ENCODE measurements at regions not wholly inside any gene's neighbourhood (a gene's known extent, or its start where the extent isn't known, plus 50 kb on each side); places are given as distances from the start of the nearest gene placed in this dataset.
"Not testable (repeated sequence)": the region's sequence is repeated elsewhere in the genome, so short reads cannot be mapped to it uniquely, and the experiment has no call there.

DNA sequence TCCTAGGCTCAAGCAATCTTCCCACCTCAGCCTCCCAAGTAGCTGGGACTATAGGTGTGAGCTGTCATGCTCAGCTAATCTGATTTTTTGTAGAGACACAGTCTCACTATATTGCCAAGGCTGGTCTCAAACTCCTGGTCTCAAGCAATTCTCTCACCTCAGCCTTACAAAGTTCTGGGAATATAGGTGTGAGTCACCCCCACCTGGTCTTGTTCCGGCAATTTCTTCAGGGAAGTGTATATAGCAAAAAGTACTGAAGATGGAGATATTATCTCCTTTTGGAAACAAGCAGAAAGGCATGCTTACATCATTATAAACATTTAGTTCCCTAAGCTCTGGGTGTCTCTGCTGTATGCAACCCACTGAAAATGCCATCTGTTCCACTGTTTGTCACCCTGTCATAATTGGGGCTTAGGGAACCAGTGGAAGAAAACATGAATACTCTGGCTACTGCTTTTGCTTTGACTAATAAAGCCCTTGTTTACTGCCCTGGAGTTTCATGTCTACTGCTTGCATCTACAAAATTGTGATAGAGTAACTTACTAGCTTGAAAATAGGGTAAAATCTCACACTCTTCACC lies 940.2 kb downstream of the GALC start:
- no peak for DNase-seq (ENCODE audit: low read depth)

DNA sequence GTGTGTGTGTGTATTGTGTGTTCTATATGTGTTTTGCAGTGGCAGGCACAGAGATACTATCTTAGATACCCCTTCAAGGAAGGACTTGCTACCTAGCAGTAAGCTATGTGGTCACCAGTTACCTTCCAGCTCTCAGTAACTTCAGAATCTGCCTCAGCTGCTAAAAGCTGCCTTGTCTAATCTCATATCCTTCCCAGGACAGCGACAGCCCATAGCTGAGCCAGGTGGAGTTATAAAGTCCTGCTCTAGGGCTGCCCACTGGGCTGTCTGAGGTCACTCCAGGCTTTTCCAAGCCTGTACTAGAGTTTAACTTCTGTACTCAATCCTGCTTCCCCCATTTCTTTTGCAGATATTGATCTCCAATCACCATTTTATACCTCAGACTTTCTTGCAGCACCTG lies 942.6 kb downstream of the GALC start:
- DNase-seq (ENCODE audit: low read depth) = no peak

GRCh38 chr14:87049950-87050349 lies 943.0 kb downstream of the GALC start:
- no peak for DNase-seq (ENCODE audit: low read depth)

DNA sequence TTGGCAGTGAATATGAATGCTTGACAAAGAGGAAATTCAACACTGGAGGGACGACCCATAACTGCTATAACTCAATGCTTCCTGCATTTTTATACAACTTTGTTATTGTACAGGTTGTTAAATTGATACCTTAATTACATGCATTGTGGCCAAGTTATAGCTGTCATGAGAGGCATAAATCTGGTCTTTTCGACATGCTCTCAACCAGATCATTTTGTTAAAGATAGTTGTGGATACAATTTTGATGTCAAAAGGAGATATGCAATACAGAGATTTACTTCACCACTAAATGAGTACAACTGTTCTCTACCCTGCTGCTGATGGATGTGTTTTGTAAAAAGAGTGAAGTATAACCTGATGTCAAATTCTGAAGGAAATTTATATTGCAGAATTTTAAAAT lies 946.0 kb downstream of the GALC start:
- DNase-seq (ENCODE audit: low read depth) = no peak

- DNase-seq (ENCODE audit: low read depth) = no peak
Observed at GRCh38 chr14:87045956-87046355, 947.0 kb downstream of the GALC start.

- no peak for DNase-seq (ENCODE audit: low read depth)
Observed at GRCh38 chr14:87045246-87045645, 947.7 kb downstream of the GALC start.

GRCh38 chr14:87044807-87045206 lies 948.2 kb downstream of the GALC start:
- no peak for DNase-seq (ENCODE audit: low read depth)

- no peak for DNase-seq (ENCODE audit: low read depth)
Observed at GRCh38 chr14:87043667-87044200, 949.2 kb downstream of the GALC start.

DNA sequence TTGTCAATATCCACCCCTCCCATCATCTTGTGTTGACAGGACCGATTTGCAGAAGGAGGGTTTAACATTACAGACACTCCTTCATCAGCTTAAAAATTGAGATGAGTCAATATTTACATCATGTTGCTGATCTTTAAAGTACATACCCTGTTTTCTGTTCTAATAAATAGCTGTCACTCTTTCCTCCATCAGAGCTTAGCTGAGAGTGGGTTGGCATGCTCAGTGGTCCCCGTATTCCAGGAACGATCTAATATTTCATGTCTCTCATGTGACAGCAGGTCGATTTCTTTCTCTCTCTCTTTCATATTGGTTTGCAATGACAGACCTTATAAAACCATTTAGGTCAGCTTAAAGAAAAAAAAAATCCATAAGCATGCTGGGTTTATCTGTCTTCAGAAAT lies 950.6 kb downstream of the GALC start:
- DNase-seq (ENCODE audit: low read depth) = no peak

DNA sequence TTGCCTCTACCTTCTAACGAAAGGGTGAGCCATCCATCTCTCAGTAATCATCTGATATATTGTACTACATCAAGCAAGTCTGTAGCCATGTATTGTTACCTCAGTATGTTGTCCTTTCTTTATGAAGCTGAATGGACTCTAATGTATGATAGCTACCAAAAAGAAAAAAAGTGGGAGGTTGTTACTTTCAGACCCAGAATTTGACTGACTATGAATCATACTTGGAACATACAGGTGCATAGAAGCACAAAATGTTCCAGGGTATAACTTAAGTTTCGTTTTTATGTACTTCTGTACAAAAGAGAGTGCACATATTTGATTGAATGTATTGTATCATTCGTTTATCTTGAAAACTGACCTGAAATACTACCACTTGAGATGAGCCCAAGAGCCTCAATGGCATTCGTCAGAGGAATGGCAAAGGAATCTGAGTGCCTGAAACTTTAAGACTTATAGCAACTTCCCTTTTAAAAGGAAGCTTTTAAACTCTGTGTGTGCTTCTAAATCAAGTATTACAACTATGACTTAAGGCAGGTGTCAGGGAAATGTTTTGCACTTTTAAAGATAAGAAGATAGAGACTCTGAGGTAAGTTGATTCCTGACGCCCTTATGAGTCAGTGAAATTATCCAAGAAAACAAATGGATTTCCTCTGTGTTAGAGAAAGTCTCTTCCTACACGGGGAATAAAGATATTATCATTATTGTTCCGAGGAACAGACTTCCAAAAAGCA lies 951.5 kb downstream of the GALC start:
- no peak for DNase-seq (ENCODE audit: low read depth)

GRCh38 chr14:87034680-87035079 lies 958.3 kb downstream of the GALC start:
- DNase-seq (ENCODE audit: low read depth) = no peak

DNA sequence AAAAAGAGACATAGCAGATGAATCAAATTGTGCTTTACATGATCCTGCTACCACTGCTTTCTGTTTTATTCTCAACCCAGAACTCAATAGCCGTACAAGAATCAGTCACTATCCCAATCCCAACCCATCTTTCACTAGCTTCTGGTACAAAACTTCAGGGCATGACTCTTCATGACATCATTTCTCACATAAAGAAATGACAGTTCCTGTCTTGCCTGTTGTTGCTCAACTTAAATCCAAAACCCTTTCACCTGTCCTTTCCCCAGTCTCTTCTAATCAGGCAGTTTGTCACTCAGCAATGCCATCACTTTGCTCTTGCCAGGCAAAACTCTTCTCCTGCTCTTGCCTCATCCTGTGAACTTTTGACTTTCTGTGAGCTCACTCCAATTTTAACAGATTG lies 962.8 kb downstream of the GALC start:
- DNase-seq (ENCODE audit: low read depth) = no peak

DNA sequence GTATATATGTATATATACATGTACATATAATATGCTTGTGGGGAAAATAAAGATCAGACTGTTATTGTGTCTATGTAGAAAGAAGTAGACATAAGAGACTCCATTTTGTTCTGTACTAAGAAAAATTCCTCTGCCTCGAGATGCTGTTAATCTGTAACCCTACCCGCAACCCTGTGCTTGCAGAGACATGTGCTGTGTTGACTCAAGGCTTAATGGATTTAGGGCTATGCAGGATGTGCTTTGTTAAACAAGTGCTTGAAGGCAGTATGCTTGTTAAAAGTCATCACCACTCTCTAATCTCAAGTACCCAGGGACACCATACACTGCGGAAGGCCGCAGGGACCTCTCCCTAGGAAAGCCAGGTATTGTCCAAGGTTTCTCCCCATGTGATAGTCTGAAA lies 972.9 kb downstream of the GALC start:
- DNase-seq (ENCODE audit: low read depth) = not testable (repeated sequence)

GRCh38 chr14:87018294-87018693 lies 974.7 kb downstream of the GALC start:
- DNase-seq (ENCODE audit: low read depth) = no peak

GRCh38 chr14:87017335-87017734 lies 975.6 kb downstream of the GALC start:
- DNase-seq (ENCODE audit: low read depth) = no peak

DNA sequence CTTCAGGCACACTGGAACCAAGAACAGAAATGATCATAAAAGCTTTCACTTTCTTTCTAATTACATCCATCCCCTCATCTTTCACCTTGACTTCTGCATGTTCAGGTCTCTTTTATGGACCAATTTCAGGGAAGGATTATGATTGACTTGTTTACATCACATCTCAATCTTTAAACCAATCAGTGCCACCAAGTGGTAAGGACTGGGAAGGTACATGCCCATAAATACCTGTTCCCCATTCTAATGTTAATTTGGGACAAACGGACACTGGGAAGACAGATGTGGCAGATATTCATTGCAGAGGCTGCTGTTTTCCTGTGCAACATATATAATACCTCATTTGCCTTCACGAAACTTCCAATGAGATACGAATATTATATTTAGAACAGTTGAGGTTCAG lies 978.1 kb downstream of the GALC start:
- no peak for DNase-seq (ENCODE audit: low read depth)

GRCh38 chr14:87013583-87013982 lies 979.4 kb downstream of the GALC start:
- DNase-seq (ENCODE audit: low read depth) = no peak

GRCh38 chr14:87008965-87009364 lies 984.0 kb downstream of the GALC start:
- DNase-seq (ENCODE audit: low read depth) = no peak

GRCh38 chr14:87005280-87005679 lies 987.7 kb downstream of the GALC start:
- no peak for DNase-seq (ENCODE audit: low read depth)

- DNase-seq (ENCODE audit: low read depth) = no peak
Observed at GRCh38 chr14:87002776-87003175, 990.2 kb downstream of the GALC start.

GRCh38 chr14:87001333-87001732 lies 991.6 kb downstream of the GALC start:
- DNase-seq (ENCODE audit: low read depth) = no peak

DNA sequence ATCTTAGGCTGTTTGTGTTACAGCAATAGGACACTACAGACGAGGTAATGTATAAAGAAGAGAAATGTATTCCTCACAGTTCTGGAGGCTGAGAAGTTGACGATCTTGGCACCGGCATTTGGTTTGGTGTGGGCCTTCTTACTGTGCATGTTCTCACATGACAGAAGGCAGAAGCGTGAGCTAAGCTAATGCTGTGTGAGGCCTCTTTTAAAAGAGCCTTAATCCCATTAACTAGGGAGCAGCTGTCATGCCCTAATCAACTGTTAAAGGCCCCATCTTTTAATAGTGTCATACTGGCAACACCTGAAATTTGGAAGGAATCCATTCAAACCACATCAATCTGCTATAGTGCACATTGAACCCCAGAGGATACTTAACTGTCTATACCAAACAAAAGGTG lies 992.9 kb downstream of the GALC start:
- no peak for DNase-seq (ENCODE audit: low read depth)

DNA sequence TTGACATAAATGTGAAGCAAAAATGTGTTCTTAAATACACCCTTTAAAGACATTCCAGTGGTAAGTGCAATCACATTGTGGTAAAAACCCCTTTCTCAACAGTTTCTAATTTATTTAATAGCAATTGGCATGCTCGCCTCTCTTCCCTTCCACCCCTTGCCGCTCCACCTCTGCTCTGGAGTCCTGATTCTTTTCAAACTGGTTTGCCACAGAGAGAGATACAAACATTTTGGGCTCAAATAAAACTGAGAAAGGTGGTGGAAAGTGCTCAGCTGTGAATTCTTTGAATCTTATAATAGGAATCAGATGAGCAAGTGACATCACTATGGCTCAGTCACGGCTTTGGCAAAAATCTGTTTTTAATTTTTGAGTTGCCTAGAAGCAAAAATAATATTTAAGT lies 993.9 kb downstream of the GALC start:
- DNase-seq (ENCODE audit: low read depth) = no peak

DNA sequence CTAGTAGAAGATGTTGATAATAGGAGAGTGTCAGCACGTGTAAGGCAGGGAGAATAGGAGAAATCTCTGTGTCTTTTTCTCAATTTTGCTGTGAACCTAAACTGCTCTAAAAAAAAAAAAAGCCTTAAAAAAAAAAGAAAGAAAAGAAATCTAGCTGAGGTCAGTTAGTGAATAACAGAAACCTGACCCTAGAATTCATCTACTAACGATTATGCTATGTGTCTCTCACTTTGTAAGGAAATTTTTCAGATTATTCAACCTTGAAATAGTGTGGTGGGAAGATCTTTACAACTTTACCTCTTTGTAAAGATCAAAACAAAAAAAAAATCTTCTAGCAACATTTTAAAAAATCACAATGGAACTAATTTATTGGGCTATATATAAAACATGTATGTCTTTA lies 995.7 kb downstream of the GALC start:
- DNase-seq (ENCODE audit: low read depth) = no peak
